OCI-LY1 (cell line): ENCODE measurements at regions not wholly inside any gene's neighbourhood (a gene's known extent, or its start where the extent isn't known, plus 50 kb on each side); places are given as distances from the start of the nearest gene placed in this dataset.

Experiments used
- CTCF ChIP-seq: fragments of 200-600 bp; sonication (generic), shearing (Covaris generic); IDR thresholded peaks from 2 replicates; pipeline ENCODE4 v1.5.1; 2017; ENCODE audit warnings: mild to moderate bottlenecking, antibody characterized with exemption, low read length, moderate library complexity, mixed read lengths
- EZH2 ChIP-seq: fragments of 200-600 bp; sonication (generic), shearing (Covaris generic); IDR thresholded peaks from 2 replicates; pipeline ENCODE4 v1.8.0; 2017; ENCODE audit warnings: borderline replicate concordance, mixed run types, mild to moderate bottlenecking, antibody characterized with exemption, low read length, moderate library complexity, mixed read lengths

GRCh38 chr15:36495456-36495991 is 83.9 kb upstream of the CDIN1 start:
- TF ChIP-seq CTCF (no peak), EZH2 (no peak)
